Stimulated activated memory B cell treated with anti-CD40 and anti-IgM and Interleukin-4, amounts not matched to agents 10 μg/mL and 1 μg/mL and 100 μg/mL, for 72 hours (primary cell): ENCODE measurements at regions not wholly inside any gene's neighbourhood (a gene's known extent, or its start where the extent isn't known, plus 50 kb on each side); places are given as distances from the start of the nearest gene placed in this dataset.
"Not testable (repeated sequence)": the region's sequence is repeated elsewhere in the genome, so short reads cannot be mapped to it uniquely, and the experiment has no call there.

Experiments
- ATAC-seq: fragments of 150-1000 bp; cut with Tn5 transposase; 2 replicates; pipeline ENCODE4 v1.10.0; 2021
- H3K27ac Mint-ChIP-seq: one replicate; pipeline ENCODE4 v1.8.0; 2022; ENCODE audit warnings: mild to moderate bottlenecking, mixed read lengths
- H3K27me3 Mint-ChIP-seq: one replicate; pipeline ENCODE4 v1.8.0; 2022; ENCODE audit warnings: mixed read lengths
- H3K36me3 Mint-ChIP-seq: one replicate; pipeline ENCODE4 v1.8.0; 2022; ENCODE audit warnings: mixed read lengths
- H3K4me1 Mint-ChIP-seq: one replicate; pipeline ENCODE4 v1.8.0; 2022; ENCODE audit warnings: mixed read lengths
- H3K4me3 Mint-ChIP-seq: one replicate; pipeline ENCODE4 v1.8.0; 2022; ENCODE audit warnings: mild to moderate bottlenecking, moderate library complexity, mixed read lengths
- H3K9me3 Mint-ChIP-seq: one replicate; pipeline ENCODE4 v1.8.0; 2022; ENCODE audit warnings: mixed read lengths

- H3K27me3 Mint-ChIP-seq = no peaks in the 10 kb centered on the region
- H3K36me3 Mint-ChIP-seq = peaks cover under 1% of the 10 kb centered on the region
- no peak overlapping the region for H3K4me3 Mint-ChIP-seq
- no peak overlapping the region for H3K27ac Mint-ChIP-seq
- H3K4me1 Mint-ChIP-seq = no peaks in the 10 kb centered on the region
- no peak for ATAC-seq
- peaks cover 9% of the 10 kb centered on the region for H3K9me3 Mint-ChIP-seq
Measured at GRCh38 chr1:14375226-14375625, 223.3 kb upstream of the KAZN start.

- ATAC-seq = no peak
- Mint-ChIP-seq H3K27ac (no peak overlapping the region), H3K4me3 (no peak overlapping the region), H3K9me3 (peaks cover 26% of the 10 kb centered on the region), H3K4me1 (no peaks in the 10 kb centered on the region), H3K36me3 (peaks cover 7% of the 10 kb centered on the region), H3K27me3 (no peaks in the 10 kb centered on the region)
Measured at GRCh38 chr1:14377386-14377785, 221.1 kb upstream of the KAZN start.

DNA sequence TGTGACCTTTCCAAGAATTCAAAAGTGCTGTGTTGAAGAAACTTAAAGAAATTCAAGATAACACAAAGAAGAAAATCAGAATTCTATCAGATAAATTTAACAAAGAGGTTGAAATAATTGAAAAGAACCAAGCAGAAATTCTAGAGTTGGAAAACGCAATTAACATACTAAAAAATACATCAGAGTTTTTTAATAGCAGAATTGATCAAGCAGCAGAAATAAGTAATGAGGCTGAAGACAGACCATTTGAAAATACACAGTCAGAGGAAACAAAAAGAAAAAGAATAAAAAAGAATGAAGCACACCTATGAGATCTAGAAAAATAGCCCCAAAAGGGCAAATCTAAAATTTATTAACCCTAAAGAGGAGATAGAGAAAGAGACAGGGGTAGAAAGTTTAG, 218.1 kb upstream of the KAZN start:
- Mint-ChIP-seq H3K4me3 (no peak overlapping the region), H3K9me3 (peaks cover 28% of the 10 kb centered on the region), H3K27me3 (no peaks in the 10 kb centered on the region), H3K36me3 (peaks cover 7% of the 10 kb centered on the region), H3K27ac (no peak overlapping the region), H3K4me1 (no peaks in the 10 kb centered on the region)
- ATAC-seq = no peak

- H3K27me3 Mint-ChIP-seq = peaks cover 26% of the 10 kb centered on the region
- no peaks in the 10 kb centered on the region for H3K36me3 Mint-ChIP-seq
- peaks cover 5% of the 10 kb centered on the region for H3K9me3 Mint-ChIP-seq
- H3K4me3 Mint-ChIP-seq = no peak overlapping the region
- no peak for ATAC-seq
- no peak overlapping the region for H3K27ac Mint-ChIP-seq
- no peaks in the 10 kb centered on the region for H3K4me1 Mint-ChIP-seq
Measured at GRCh38 chr1:14390816-14391215, 207.7 kb upstream of the KAZN start.

- Mint-ChIP-seq H3K27ac (no peak overlapping the region), H3K4me3 (no peak overlapping the region), H3K4me1 (no peaks in the 10 kb centered on the region), H3K27me3 (peaks cover 26% of the 10 kb centered on the region), H3K9me3 (peaks cover 5% of the 10 kb centered on the region), H3K36me3 (no peaks in the 10 kb centered on the region)
- no peak for ATAC-seq
Measured at GRCh38 chr1:14392161-14392858, 206.2 kb upstream of the KAZN start.

- H3K27ac Mint-ChIP-seq = no peak overlapping the region
- peaks cover 5% of the 10 kb centered on the region for H3K9me3 Mint-ChIP-seq
- ATAC-seq = no peak
- H3K4me1 Mint-ChIP-seq = no peaks in the 10 kb centered on the region
- H3K4me3 Mint-ChIP-seq = no peak overlapping the region
- H3K27me3 Mint-ChIP-seq = peaks cover 24% of the 10 kb centered on the region
- H3K36me3 Mint-ChIP-seq = no peaks in the 10 kb centered on the region
Measured at GRCh38 chr1:14392859-14393365, 205.6 kb upstream of the KAZN start.

GRCh38 chr1:14396100-14396499, 202.4 kb upstream of the KAZN start:
- Mint-ChIP-seq H3K4me1 (no peaks in the 10 kb centered on the region), H3K27me3 (peaks cover 8% of the 10 kb centered on the region), H3K4me3 (no peak overlapping the region), H3K36me3 (no peaks in the 10 kb centered on the region), H3K27ac (no peak overlapping the region), H3K9me3 (no peaks in the 10 kb centered on the region)
- no peak for ATAC-seq

DNA sequence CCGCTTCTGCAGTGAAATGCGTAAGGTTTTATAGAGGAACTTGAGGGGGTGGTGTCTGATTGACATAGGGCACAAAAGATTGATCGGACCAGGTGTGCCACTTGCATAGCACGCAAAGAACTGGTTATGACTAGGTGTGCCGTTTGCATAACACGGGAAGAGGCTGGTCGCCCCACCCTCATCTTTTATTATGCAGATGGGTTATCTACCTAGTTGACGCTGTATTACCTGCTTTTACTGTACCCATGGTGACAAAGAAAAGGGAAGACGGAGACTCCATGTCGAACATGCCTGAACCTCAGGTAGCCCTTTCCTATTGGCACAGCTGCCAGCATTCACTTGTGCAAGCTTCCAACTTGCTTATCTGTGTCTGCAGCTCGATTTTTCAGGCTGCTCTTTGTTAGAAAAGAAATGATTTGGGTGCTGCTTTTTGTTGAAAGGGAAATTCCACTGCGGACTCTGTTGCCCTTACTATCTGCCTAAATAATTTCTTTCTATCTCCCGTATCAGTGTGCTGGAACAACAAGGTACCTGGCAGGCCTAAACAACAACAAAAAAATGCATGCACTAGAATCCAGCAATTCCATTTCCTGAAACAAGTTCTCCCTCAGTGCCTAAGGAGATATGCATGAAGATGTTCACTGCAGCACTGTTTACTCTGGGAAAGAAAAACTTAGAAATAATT, 194.4 kb upstream of the KAZN start:
- no peaks in the 10 kb centered on the region for H3K36me3 Mint-ChIP-seq
- H3K4me1 Mint-ChIP-seq = no peaks in the 10 kb centered on the region
- H3K27ac Mint-ChIP-seq = no peak overlapping the region
- peaks cover 6% of the 10 kb centered on the region for H3K9me3 Mint-ChIP-seq
- peaks cover 9% of the 10 kb centered on the region for H3K27me3 Mint-ChIP-seq
- no peak overlapping the region for H3K4me3 Mint-ChIP-seq
- ATAC-seq = no peak

DNA sequence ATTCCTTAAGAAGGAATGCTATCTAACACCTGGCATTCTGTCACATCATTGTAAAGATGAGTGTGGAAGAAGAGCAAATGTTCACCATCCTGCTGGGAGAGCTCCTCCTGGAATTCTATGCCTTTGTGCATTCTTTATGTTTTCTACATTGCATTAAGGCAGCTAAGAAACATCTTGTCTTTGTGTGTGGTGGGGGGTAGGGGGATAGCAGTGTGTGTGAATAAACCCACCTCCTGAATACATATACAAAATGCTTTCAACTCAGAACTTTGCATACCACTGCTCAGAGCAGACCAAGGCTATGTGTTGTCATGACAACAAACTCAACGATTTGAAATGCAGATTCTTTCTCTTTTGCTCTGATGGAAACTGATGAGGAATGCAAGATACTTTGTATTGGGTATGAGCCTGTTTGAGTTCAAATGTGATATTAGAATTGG, 193.6 kb upstream of the KAZN start:
- no peak for ATAC-seq
- peaks cover 17% of the 10 kb centered on the region for H3K27me3 Mint-ChIP-seq
- H3K27ac Mint-ChIP-seq = no peak overlapping the region
- no peaks in the 10 kb centered on the region for H3K4me1 Mint-ChIP-seq
- peaks cover 6% of the 10 kb centered on the region for H3K9me3 Mint-ChIP-seq
- no peak overlapping the region for H3K4me3 Mint-ChIP-seq
- H3K36me3 Mint-ChIP-seq = no peaks in the 10 kb centered on the region

GRCh38 chr1:14412235-14412634, 186.2 kb upstream of the KAZN start:
- Mint-ChIP-seq H3K4me1 (no peaks in the 10 kb centered on the region), H3K9me3 (no peaks in the 10 kb centered on the region), H3K36me3 (no peaks in the 10 kb centered on the region), H3K4me3 (no peak overlapping the region), H3K27ac (no peak overlapping the region), H3K27me3 (peaks cover 36% of the 10 kb centered on the region)
- no peak for ATAC-seq

DNA sequence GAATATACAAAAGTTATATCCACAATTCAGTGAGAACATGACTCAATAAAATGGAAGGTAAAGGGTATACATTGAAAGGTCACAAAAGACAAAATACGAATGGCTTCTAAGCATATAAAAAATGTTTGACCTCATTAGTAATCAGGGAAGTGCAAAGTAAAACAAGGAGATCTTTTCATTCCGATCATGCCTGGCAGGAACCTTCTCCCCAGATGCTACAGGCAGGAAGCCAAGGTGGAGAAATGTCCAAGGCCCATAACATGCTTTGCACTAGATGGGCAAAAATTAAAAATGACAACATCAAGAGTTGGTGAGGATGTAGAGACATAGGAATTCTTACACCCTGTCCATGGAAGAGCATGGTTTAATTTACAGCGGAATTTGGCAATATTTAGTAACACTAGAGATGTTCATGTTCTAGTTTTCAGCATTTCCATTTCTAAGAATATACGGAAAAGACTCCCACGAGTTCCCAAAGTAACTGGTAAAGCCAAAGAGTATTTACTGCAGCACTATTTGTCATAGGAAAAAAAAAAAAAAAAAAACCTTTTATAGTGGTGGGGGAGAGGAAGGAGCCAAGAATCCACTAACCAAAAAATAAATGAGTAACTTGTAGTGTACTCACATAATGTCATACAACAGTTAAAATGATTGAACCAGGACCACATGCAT, 184.5 kb upstream of the KAZN start:
- H3K27me3 Mint-ChIP-seq = peaks cover 29% of the 10 kb centered on the region
- no peak overlapping the region for H3K4me3 Mint-ChIP-seq
- H3K27ac Mint-ChIP-seq = no peak overlapping the region
- no peaks in the 10 kb centered on the region for H3K36me3 Mint-ChIP-seq
- no peaks in the 10 kb centered on the region for H3K4me1 Mint-ChIP-seq
- no peaks in the 10 kb centered on the region for H3K9me3 Mint-ChIP-seq
- ATAC-seq = no peak

GRCh38 chr1:14415396-14415795, 183.1 kb upstream of the KAZN start:
- Mint-ChIP-seq H3K36me3 (no peaks in the 10 kb centered on the region), H3K27me3 (peaks cover 14% of the 10 kb centered on the region), H3K4me3 (no peak overlapping the region), H3K4me1 (no peaks in the 10 kb centered on the region), H3K9me3 (no peaks in the 10 kb centered on the region), H3K27ac (no peak overlapping the region)
- ATAC-seq = no peak

- not testable (repeated sequence) for H3K27me3 Mint-ChIP-seq, H3K36me3 Mint-ChIP-seq, H3K9me3 Mint-ChIP-seq, H3K4me3 Mint-ChIP-seq, ATAC-seq, H3K27ac Mint-ChIP-seq, H3K4me1 Mint-ChIP-seq
Measured at GRCh38 chr1:14419778-14420218, 178.7 kb upstream of the KAZN start.

DNA sequence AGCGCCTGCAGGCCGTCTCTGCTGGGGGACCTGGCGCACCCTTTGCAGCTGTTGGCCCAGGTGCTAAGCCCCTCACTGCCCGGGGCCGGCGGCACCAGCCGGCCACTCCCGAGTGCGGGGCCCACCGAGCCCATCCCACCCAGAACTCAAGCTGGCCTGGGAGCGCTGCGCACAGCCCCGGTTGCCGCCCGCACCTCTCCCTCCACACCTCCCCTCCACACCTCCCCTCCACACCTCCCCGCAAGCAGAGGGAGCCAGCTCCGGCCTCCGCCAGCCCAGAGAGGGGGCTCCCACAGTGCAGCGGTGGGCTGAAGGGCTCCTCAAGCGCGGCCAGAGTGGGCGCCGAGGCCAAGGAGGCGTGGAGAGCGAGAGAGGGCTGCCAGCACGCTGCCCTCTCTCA, 177.8 kb upstream of the KAZN start:
- no peak overlapping the region for H3K4me3 Mint-ChIP-seq
- no peaks in the 10 kb centered on the region for H3K27me3 Mint-ChIP-seq
- H3K36me3 Mint-ChIP-seq = no peaks in the 10 kb centered on the region
- no peaks in the 10 kb centered on the region for H3K4me1 Mint-ChIP-seq
- no peak for ATAC-seq
- no peaks in the 10 kb centered on the region for H3K9me3 Mint-ChIP-seq
- H3K27ac Mint-ChIP-seq = no peak overlapping the region

- no peaks in the 10 kb centered on the region for H3K36me3 Mint-ChIP-seq
Measured at GRCh38 chr1:14421295-14421976, 177.0 kb upstream of the KAZN start.

More at GRCh38 chr1:14421295-14421976, 177.0 kb upstream of the KAZN start:
- Mint-ChIP-seq H3K27me3 (no peaks in the 10 kb centered on the region), H3K4me3 (no peak overlapping the region), H3K27ac (no peak overlapping the region), H3K9me3 (no peaks in the 10 kb centered on the region), H3K4me1 (no peaks in the 10 kb centered on the region)
- ATAC-seq = no peak
